WERI-Rb-1 (cell line): ENCODE measurements at regions not wholly inside any gene's neighbourhood (a gene's known extent, or its start where the extent isn't known, plus 50 kb on each side); places are given as distances from the start of the nearest gene placed in this dataset.

ENCODE experiments used
- DNase-seq: peaks from one replicate; pipeline ENCODE4 v3.0.0-alpha.2; 2020
- H3K27ac ChIP-seq: fragments of 250-450 bp; sonication (Bioruptor Pico); 2 replicates; pipeline ENCODE4 v1.5.1; 2020; ENCODE audit warnings: mild to moderate bottlenecking, moderate library complexity
- H3K27me3 ChIP-seq: fragments of 250-450 bp; sonication (Bioruptor Pico); 2 replicates; pipeline ENCODE4 v1.5.1; 2021; ENCODE audit warnings: mild to moderate bottlenecking, low read depth, moderate library complexity; ENCODE audit not compliant: insufficient read depth, severe bottlenecking
- H3K36me3 ChIP-seq: fragments of 250-450 bp; sonication (Bioruptor Pico); 2 replicates; pipeline ENCODE4 v1.5.1; 2020; ENCODE audit warnings: mild to moderate bottlenecking, moderate library complexity
- H3K4me3 ChIP-seq: 2 replicates; pipeline ENCODE4 v1.5.1; 2011; ENCODE audit warnings: low read depth, mild to moderate bottlenecking, control low read depth, low read length
- H3K9me3 ChIP-seq: fragments of 250-450 bp; sonication (Bioruptor Pico); 2 replicates; pipeline ENCODE4 v1.5.1; 2021; ENCODE audit warnings: mild to moderate bottlenecking, moderate library complexity; ENCODE audit not compliant: severe bottlenecking
- CTCF ChIP-seq: IDR thresholded peaks from 2 replicates; pipeline ENCODE4 v1.5.1; 2011; ENCODE audit warnings: low read depth, mild to moderate bottlenecking, control low read depth, inconsistent platforms, low read length

GRCh38 chr12:111203446-111203845 is 165.4 kb downstream of the PHETA1 start:
- Histone ChIP-seq H3K9me3 (no peaks in the 10 kb centered on the region), H3K27ac (no peak overlapping the region), H3K27me3 (no peaks in the 10 kb centered on the region), H3K36me3 (no peaks in the 10 kb centered on the region), H3K4me3 (no peak overlapping the region)
- no peak for TF ChIP-seq CTCF
- no peak for DNase-seq

- TF ChIP-seq CTCF, result no peak
- no peaks in the 10 kb centered on the region for H3K9me3 ChIP-seq
- DNase-seq, result no peak
- no peak overlapping the region for H3K27ac ChIP-seq
- H3K27me3 ChIP-seq, result no peaks in the 10 kb centered on the region
- H3K4me3 ChIP-seq, result no peak overlapping the region
- no peaks in the 10 kb centered on the region for H3K36me3 ChIP-seq
Observed at GRCh38 chr12:111202237-111202915, 166.5 kb downstream of the PHETA1 start.

- Histone ChIP-seq H3K9me3 (no peaks in the 10 kb centered on the region), H3K27ac (no peak overlapping the region), H3K4me3 (no peak overlapping the region), H3K36me3 (no peaks in the 10 kb centered on the region), H3K27me3 (no peaks in the 10 kb centered on the region)
- no peak for DNase-seq
- TF ChIP-seq CTCF, result no peak
Observed at GRCh38 chr12:111201495-111202236, 167.2 kb downstream of the PHETA1 start.

GRCh38 chr12:111201036-111201435 is 167.9 kb downstream of the PHETA1 start:
- Histone ChIP-seq H3K4me3 (no peak overlapping the region), H3K27ac (no peak overlapping the region), H3K27me3 (no peaks in the 10 kb centered on the region), H3K9me3 (no peaks in the 10 kb centered on the region), H3K36me3 (no peaks in the 10 kb centered on the region)
- DNase-seq, result peak; percentile 27
- TF ChIP-seq CTCF, result 0 out of 2 replicates have a peak, but pooled peaks have one; percentile 15

GRCh38 chr12:111197376-111197944 is 171.4 kb downstream of the PHETA1 start:
- Histone ChIP-seq H3K27ac (no peak overlapping the region), H3K4me3 (no peak overlapping the region)
- peak; percentile 21; the same call in 1 of the 2 replicates for TF ChIP-seq CTCF

More at GRCh38 chr12:111197376-111197944, 171.4 kb downstream of the PHETA1 start:
- H3K36me3 ChIP-seq, result no peaks in the 10 kb centered on the region
- no peaks in the 10 kb centered on the region for H3K27me3 ChIP-seq
- peak; percentile 42 for DNase-seq
- H3K9me3 ChIP-seq, result no peaks in the 10 kb centered on the region
